A172 (cell line): ENCODE measurements at regions not wholly inside any gene's neighbourhood (a gene's known extent, or its start where the extent isn't known, plus 50 kb on each side); places are given as distances from the start of the nearest gene placed in this dataset.
A peak's percentile ranks its signal among the peaks of the same experiment; 100 is the strongest.

Experiments used
- DNase-seq: peaks from one replicate; pipeline ENCODE4 v3.0.0-alpha.2; 2015; ENCODE audit warnings: low spot score

- no peak for DNase-seq
Observed at GRCh38 chr2:41723526-41723925, 324.3 kb upstream of the PKDCC start.

- DNase-seq: no peak
Observed at GRCh38 chr2:41724465-41724864, 323.4 kb upstream of the PKDCC start.

- no peak for DNase-seq
Observed at GRCh38 chr2:41725901-41726300, 321.9 kb upstream of the PKDCC start.

GRCh38 chr2:41726364-41726763, 321.5 kb upstream of the PKDCC start:
- DNase-seq: no peak

- no peak for DNase-seq
Observed at GRCh38 chr2:41727152-41727551, 320.7 kb upstream of the PKDCC start.

- no peak for DNase-seq
Observed at GRCh38 chr2:41727711-41728110, 320.1 kb upstream of the PKDCC start.

- DNase-seq: no peak
Observed at GRCh38 chr2:41728788-41729338, 319.0 kb upstream of the PKDCC start.

GRCh38 chr2:41729800-41730364, 317.9 kb upstream of the PKDCC start:
- DNase-seq: no peak

- DNase-seq: no peak
Observed at GRCh38 chr2:41735006-41735405, 312.8 kb upstream of the PKDCC start.

GRCh38 chr2:41735476-41735875, 312.3 kb upstream of the PKDCC start:
- DNase-seq: no peak

GRCh38 chr2:41736105-41736567, 311.7 kb upstream of the PKDCC start:
- peak; percentile 21 for DNase-seq

GRCh38 chr2:41736586-41736985, 311.2 kb upstream of the PKDCC start:
- no peak for DNase-seq

- no peak for DNase-seq
Observed at GRCh38 chr2:41737888-41738287, 309.9 kb upstream of the PKDCC start.

- DNase-seq: no peak
Observed at GRCh38 chr2:41741951-41742595, 305.7 kb upstream of the PKDCC start.

GRCh38 chr2:41743324-41743723, 304.5 kb upstream of the PKDCC start:
- DNase-seq: no peak

GRCh38 chr2:41750829-41751228, 297.0 kb upstream of the PKDCC start:
- DNase-seq: no peak

GRCh38 chr2:41759880-41760279, 287.9 kb upstream of the PKDCC start:
- no peak for DNase-seq

- DNase-seq: no peak
Observed at GRCh38 chr2:41763141-41763540, 284.7 kb upstream of the PKDCC start.

GRCh38 chr2:41764131-41764530, 283.7 kb upstream of the PKDCC start:
- DNase-seq: no peak

- no peak for DNase-seq
Observed at GRCh38 chr2:41764919-41765318, 282.9 kb upstream of the PKDCC start.

- DNase-seq: no peak
Observed at GRCh38 chr2:41768310-41768709, 279.5 kb upstream of the PKDCC start.

GRCh38 chr2:41771710-41772109, 276.1 kb upstream of the PKDCC start:
- no peak for DNase-seq

GRCh38 chr2:41772697-41773096, 275.1 kb upstream of the PKDCC start:
- DNase-seq: no peak
